Activated CD4-positive, alpha-beta T cell treated with anti-CD3 and anti-CD28 coated beads, Interleukin-2, amount 50 U/mL, for 4 hours (primary cell): ENCODE measurements at regions not wholly inside any gene's neighbourhood (a gene's known extent, or its start where the extent isn't known, plus 50 kb on each side); places are given as distances from the start of the nearest gene placed in this dataset.
"Not testable (repeated sequence)": the region's sequence is repeated elsewhere in the genome, so short reads cannot be mapped to it uniquely, and the experiment has no call there.

Source experiments
- DNase-seq, 2 experiments: peaks; one replicate each; pipeline ENCODE4 v3.0.0-alpha.2; 2020

DNA sequence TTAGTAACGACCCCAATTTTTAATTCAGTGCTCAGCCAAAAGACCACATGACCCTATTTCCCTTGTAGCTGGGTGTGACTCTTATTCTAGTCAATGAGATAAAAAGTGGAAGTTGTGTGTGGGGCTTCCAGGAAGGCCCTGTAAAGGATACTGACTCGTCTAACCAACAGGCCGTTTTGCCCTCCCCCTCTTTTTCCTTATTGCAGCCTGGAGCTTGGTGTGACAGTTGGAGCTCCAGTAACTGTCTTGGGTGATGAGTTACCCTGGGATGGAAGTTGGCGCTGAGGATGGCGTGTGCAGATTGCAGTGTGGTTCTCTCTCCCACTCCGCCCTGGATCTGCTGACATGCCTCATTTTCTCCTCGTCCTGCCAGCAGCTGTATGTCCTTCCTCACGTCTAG, 209.3 kb upstream of the PROK2 start:
- no peak for DNase-seq

DNA sequence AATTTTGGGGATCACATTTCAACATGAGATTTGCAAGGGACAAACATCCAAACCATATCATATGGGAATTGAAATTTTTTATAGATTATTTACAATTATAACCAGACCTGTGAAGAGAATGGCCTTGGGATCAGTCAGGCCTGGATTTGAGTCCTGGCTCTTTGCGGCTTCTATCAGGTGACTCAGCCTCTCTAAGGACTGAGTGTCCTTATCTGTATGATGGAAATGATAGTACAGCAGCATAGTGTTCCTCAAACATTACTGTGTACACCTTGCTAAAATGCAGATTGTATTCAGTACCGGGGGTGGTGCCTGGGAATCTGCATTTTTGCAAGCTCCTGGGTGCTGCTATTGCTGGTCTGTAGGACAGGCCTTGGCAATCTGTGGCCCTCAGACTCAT, 206.7 kb upstream of the PROK2 start:
- DNase-seq, result no peak

GRCh38 chr3:71991046-71991445, 206.1 kb upstream of the PROK2 start:
- no peak for DNase-seq

DNA sequence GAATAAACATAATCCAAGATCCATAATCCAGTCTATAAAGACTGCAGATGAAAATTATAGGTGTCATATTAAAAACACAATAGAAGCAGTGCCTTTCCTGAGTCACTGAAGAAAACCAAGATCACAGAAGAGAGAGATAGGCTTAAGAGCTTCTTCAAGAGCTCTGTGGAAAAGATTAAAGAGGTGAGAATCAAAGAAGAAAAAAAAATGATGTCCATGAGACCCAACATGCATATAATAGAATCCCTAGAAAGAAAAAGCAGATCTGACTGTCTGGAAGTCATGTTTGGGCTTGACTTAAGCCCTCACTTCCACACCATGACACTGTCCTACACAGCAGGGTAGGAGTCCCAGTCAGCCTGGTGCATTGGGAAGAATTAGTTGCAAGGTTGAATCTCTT, 205.6 kb upstream of the PROK2 start:
- no peak for DNase-seq

GRCh38 chr3:71989165-71989564, 204.2 kb upstream of the PROK2 start:
- DNase-seq, result no peak

DNA sequence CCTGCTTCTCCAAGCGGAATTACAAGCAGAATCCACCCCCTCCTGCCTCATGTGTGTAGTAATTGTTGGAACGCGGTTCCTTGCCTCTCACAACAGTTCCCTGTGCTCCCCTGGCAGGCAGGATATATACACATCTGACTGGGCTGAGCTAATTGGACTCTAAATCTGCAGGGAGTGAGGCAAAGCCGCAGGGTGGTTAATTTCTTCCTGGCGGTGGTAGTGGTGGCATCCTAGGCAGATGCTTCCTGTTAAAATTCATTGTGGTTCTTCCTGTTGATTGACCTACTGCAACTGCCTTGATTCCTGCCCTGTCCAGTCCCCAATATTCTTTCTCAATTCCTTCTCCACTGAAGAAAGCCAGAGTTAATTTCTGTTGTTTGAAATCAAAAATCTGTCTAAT, 202.9 kb upstream of the PROK2 start:
- no peak for DNase-seq

- no peak for DNase-seq
These were observed 202.3 kb upstream of the PROK2 start for GRCh38 chr3:71987089-71987735.

DNA sequence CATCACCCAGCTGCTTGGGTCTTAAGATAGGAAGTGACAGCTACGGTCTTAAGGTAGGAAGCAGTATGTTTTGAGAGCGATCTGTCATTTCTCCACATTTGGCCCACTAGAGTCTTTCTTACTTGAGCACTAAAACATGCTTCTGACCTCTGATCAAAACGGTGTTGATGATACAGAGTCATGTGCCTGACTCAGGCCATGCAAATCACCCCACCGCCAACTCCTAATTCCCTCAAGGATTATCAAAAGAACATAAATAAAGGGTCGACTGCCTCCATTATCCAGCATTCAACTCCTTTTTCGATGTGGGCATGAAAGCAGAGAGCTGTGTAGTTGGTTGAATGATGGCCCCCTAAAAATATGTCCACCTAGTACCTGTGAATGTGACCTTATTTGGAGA, 201.7 kb upstream of the PROK2 start:
- no peak for DNase-seq

DNA sequence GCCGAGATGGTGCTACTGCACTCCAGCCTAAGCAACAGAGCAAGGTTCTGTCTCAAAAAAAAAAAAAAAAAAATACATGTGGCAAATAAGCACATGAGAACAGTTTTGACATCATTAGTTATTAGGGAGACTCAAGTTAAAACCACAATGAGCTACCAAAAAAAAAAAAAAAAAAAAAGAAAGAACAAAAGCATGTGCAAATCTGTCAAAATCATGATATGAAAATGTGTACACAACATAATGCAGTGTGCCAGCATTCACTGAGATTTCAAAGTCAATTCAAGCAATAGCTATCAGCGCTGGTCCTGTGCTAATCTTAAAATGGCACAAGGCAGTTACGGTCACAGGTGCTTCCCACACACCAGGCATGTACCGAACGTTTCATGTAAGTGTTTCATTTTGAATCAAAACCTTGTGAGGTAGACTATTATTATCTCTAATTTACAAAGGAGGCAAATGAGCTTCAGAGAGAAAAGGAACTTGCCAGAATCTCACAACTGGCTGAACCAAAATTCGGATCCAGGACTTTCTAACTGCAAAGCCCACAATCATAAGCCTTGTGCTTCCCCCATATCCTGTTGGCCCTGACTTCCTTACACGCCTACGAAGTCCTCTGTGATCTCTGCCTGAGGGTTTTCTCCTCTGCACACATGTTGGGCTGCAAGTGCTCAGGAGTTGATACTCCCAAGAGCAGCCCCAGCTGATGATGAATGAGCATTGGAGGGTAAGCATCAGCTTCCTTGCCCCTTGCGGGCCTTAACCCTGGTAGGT, 200.1 kb upstream of the PROK2 start:
- no peak for DNase-seq

- DNase-seq, result no peak
These were observed 198.7 kb upstream of the PROK2 start for GRCh38 chr3:71983694-71984093.

DNA sequence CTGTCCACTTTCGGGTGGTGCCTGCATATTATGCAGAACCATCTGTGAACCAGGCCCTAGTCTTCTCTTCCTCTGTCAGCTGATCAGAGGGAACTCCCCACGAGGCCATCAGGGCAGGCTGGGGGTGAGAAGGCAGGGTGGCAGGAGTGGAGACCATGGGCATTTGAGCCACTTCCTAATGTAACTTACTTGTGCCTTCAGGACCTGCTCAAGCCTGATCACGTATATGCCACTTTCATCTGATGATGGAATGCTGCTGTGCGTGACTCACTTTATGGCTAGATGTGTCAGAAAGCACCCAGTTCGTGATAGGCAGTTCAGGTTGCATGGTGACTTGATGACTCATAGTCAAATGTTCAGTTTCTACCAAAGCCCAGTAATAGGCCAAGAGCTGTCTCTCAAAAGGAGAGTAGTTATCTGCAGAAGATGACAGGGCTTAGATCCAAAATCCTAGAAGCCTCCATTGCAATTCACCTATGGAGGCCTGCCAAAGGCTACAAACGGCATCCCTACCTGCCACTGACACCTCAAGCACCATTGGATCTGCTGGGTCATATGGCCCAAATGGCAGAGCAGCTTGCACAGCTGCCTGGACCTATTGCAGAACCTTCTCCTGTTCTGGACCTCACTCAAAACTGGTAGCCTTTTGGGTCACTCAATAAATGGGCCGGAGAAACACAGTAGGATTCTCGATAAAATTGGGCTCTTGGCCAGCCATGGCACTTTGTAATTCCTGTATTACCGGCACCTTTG, 197.7 kb upstream of the PROK2 start:
- DNase-seq, result not testable (repeated sequence)

DNA sequence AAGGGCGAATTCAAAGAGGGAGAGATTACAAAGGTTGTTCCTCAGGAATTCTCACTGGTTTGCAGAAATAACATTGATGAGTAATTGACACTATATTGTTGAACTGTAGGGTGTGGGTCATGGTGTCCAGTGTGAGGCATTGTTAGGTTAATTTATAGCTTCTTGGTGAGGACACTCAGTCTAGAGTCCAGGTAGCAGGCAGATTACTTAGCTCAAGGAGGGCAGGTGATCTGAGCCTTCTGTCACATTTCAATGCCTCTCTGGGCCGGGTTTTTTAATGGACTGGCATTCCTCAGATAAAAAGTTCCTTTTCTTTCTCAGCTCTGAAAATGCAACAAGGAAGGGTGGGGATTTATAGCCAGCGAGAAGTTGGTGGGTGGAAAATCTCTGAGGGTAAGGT, 194.2 kb upstream of the PROK2 start:
- no peak for DNase-seq

GRCh38 chr3:71978150-71978721, 193.3 kb upstream of the PROK2 start:
- no peak for DNase-seq

DNA sequence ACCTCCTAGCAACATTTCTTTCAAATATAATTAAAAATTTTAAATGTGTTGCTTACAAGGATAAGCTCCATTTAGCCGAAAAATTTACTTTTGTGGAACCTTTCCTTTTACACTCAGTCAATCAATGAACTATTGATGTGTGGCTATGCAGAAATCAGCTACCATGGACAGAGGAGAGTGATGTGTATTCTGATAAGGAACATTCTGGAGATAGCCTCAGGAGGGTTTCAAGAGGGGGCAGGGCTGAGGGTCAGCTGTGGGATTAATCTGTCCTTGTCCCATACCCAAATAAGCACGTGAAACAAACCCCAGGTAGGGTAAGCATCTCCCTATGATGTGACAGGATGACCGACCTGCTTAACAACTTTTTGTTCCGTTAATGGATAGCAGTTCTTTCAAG, 192.6 kb upstream of the PROK2 start:
- DNase-seq, result no peak

DNA sequence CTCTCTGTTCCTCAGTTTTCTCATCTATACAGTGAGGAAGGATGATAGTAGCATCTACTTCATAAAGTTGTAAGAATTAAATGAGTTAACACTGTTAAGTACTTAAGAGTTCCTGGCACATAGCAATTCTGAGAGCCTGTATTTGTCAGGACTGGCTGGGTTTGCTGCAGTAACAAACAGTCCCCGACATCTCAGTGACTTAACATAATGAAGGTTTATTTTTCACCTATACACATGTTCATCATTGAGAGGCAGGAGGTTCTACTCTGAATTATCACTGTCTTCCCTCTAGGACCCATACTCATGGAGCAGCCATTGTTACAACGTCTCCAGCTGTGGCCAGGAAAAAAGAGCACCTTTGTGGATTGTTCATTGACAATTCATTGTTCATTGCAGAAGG, 190.6 kb upstream of the PROK2 start:
- DNase-seq, result no peak

GRCh38 chr3:71974786-71975185, 189.8 kb upstream of the PROK2 start:
- no peak for DNase-seq

GRCh38 chr3:71973274-71974030, 188.5 kb upstream of the PROK2 start:
- no peak for DNase-seq

- no peak for DNase-seq
These were observed 187.1 kb upstream of the PROK2 start for GRCh38 chr3:71972031-71972430.

GRCh38 chr3:71968544-71968943, 183.6 kb upstream of the PROK2 start:
- DNase-seq, result no peak

- DNase-seq, result no peak
These were observed 181.2 kb upstream of the PROK2 start for GRCh38 chr3:71966185-71966584.

DNA sequence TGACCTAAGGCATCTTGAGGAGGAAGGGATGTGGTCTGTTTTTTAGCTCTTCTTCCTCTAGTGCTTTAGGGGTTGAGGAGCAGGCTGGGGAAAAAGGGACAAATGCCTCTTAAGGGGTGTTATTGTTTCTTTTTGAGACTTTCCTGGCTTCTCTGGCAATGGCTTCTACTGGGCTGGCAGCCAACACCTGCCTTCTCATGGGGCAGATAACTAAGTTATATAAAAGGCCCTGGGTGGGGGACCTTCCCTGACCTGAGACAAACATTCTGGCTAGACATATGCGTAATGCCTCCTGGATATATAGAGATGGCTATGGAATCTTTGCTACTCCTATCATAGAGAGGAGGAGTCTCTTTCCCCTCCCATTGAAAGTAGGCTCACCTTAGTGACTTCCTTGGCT, 179.2 kb upstream of the PROK2 start:
- no peak for DNase-seq

DNA sequence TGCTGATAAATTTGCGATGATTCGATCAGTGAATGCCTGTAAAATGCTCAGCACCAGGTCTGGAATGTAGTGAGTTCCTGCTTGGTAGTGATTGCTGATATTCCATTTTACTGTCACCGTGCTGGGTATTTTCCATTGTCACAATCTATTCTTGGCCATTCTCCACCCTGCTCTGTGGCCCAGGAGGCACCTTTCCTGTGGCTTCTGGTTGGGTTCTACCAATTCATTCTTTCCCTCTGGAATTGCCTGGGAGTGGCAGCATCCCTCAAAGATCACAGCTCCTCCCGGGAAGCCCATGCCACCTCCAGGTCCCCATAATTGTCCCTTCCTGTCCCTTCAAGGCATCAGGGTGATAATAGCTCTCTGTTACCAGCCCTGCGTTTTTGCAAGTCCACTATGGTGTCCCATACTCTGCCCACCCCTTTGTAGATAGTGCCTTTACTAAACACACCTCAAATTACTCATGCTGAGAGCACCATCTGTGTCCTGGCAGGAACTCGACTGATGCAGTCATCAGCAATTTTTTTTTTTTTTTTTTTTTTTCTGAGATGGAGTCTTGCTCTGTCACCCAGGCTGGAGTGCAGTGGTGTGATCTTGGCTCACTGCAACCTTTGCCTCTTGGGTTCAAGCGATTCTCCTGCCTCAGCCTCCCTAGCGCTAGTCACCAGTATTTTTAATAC, 177.8 kb upstream of the PROK2 start:
- no peak for DNase-seq
